HG03159 (cell line): ENCODE measurements at regions not wholly inside any gene's neighbourhood (a gene's known extent, or its start where the extent isn't known, plus 50 kb on each side); places are given as distances from the start of the nearest gene placed in this dataset.

Experiments
- ATAC-seq: cut with Tn5 transposase; IDR thresholded peaks from one replicate; pipeline ENCODE4 v1.9.1; 2021; ENCODE audit warnings: mild to moderate bottlenecking, moderate library complexity; ENCODE audit not compliant: unreplicated experiment

DNA sequence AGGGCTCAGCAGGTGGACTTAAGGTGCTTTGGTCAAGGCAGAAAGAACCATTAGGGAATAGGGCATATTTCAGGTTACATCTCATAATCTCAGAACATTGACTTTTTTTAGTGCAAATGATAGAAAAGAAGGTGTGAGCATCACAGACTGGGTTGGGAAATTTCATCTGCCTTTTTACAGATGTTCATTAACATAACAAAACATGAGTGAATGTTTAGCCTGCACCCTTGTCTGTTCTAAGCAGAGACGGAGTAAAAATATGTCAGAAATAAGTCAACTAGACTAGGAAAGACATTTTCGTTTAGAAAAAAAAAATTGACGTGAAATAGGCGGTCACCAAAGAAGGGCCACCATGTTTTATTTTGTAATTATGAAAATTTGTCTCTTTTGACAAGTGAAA is 127.5 kb upstream of the CDH13 start:
- no peak for ATAC-seq

DNA sequence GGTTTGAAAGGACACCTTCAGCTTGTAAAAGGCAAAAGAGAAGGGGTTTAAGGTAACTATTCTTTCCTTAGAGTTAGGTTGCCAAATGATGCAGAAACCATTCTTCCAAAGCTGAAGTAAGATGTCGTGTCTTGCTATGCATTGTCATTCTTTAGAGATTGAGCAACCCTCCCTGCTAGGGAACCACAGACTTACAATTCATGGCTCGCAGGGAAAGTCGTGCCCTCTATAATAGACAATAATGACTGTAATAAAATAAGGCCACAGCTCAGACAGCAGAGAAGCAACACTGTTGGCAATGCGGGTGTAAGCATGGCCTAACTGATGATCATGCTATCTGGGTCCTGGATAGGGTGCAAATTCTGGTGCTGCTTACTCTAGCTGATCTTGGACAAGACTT is 129.6 kb upstream of the CDH13 start:
- ATAC-seq = no peak

DNA sequence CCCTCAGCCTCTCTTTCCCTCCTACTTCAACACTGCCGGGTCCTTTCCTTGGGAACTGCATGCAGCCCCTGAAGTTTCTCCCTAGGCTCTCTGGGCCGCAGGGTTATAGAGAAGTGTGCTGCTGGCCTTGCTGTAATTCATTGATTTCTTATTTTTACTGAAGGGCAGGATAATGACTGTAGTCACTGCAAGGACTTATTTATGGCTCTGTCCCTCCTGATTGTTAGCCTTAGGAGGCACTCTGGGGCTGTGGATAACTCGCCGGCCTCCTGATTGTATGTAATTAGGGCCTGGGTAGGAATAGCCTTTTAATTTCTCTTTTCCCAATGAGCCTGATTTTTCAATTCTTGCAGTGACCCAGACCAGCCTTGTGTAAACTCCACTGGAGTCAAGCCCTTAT is 138.3 kb upstream of the CDH13 start:
- no peak for ATAC-seq

DNA sequence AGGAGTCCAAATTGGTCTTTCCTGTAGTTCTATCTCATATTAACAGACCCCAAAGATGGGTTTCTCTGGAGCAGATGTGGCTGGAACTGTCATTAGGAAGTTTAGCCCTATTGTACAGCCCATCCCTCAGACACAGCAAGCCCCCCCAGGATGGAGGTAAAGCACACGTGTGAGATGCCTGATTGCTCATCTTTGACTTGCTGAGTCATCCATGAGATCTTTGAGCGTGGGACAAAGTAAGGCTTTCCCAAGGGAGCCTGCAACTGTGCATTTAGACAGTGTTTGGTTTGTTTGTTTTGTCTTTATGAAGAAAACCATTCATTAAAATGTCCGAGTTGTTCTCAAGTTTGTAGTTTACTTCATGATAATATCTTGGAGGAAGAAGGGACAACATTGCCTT is 145.3 kb upstream of the CDH13 start:
- ATAC-seq = no peak

DNA sequence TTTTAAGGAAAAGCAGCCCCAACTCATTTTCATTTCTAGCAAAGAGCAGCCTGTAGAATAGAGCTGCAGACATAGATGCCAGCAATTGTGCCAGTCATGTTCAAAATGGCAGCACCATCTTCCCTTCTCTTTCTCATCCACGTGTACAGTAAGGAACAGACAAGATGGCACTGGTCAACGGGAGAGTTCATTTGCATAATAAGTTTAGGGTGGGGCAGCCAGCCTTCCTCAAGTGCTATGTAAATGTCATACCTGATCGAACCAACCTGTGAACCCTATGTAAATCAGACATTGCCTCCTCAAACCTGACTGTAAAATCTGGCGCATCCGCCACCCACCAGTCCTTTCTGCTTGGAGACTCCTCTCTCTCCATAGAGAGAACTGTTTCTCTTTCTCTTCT is 150.0 kb upstream of the CDH13 start:
- no peak for ATAC-seq

DNA sequence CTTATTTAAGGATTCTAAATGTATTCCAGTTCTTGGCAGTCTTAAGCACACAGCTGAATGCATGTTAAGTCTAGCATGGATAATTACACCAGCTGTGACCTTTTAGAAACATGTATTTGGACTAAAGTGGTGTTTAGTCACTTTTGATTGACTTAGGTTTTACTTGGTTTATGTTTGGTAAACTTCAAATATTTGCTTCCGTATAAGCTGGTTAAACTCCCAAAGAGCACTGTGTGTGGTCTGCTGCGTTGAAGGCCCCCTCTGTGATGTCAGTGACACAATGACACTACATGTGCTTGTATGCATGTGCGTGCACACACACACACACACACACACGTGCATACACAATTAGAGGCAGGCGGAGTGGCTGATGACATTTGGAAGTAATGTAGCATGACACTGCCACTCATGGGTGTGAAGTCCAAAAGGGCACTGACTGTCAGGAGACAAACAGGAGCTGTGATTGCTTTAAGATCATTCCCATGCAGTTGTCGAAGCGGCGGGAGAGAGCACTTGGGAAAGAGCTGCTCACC is 156.1 kb upstream of the CDH13 start:
- ATAC-seq = no peak

DNA sequence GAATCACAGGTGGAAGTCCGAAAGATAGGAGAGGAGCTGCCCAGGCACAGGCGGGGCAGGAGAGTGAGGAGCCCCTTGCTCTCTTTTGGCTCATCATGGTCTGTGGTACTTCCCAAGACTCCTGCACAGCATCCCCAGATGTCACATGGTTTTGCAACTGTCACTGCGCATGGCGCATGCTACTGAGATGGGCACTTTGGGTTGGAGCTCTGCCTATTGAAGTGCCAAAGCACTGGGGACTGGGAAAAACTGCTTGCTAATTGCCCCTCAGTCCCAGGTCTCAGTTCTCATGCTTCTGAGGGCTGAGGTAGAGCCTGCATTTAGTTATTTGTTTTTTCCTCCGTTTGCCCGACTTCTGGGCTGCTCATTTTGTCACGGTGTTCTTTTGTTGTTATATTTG is 156.8 kb upstream of the CDH13 start:
- ATAC-seq = no peak

DNA sequence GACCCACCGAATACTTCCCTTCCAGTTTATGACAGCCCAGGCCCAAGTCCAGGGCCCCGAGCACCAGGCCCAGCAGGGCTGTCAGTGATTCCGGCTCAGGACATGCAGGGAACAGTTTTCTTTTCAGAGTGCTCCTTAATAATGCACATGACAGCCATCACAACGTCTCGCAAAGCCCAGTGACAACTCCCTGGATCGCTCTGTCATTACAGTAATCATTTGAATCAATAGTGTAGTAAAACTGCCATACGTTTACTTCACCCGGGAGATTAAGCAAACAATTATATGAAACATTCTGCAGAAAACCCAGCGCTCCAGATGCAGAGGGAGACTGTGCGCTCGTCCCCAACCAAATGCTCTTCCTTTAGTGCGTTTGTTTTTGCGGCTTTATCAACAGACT is 162.6 kb upstream of the CDH13 start:
- ATAC-seq = no peak

DNA sequence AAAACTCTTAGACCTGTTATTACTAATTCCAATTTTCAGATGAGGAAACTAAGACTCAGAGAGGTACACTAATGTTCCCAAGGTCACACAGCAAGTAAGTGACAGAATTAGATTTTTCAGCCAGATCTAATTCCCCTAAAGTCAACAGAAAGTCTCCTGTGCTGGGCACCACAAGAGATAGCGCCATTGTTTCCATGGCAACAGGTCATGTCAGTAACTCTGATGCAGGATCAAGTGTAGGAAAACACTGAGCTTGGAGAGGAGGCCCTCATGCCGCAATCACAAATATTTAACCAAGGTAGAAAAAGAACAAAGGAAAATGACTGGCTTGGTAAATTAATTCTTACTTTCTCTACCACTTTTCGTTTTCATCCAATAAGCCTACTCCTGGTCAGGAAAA is 166.0 kb upstream of the CDH13 start:
- ATAC-seq = no peak

DNA sequence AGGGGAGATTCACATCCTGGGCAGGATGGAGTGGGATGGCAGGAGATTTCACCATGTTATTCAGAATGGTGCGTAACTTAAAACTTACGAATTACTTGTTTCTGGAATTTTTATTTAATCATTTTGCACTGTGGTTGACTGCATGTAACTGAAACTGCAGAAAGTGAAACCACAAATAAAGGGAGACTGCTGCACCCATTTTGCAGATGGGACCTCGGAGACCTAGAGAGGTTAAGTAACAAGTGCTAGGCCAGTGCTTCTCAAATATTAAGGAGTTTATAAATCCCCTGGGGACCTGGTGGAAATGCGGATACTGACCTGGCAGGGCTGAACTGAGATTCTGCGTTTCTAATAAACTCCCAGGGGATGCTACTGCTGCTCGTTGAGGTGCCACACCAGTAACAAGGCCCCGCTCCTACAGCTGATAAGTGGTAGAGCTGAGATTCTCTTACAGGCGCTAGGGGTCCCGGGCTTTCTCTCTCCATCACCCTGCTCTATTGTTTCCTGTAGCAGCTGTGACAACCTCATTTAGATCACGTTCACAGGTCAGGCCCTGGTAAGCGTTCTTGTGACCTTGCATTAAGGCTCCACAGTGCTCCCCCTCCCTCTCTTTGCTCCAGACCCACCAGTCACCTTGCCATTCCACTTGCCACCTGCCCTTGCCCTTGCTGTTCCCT is 167.1 kb upstream of the CDH13 start:
- no peak for ATAC-seq

DNA sequence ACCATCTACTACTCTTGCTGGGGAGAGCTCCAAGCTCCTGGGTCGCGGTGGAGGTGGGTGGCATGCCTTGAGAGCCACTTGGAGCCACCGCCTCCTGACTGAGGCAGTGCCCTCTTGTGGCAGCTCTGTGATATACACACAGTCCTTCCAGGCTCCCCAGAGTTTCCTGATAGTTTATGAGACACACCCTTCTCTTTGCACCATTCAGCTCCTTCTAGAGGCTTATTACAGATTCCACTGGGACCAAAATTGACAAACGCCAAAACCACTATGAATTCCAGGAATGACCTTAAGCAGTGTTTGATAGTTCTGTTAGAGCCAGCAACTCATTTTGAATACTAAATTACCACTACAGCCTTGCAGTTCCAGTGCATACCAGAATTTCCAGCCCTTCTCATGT is 170.1 kb upstream of the CDH13 start:
- ATAC-seq = peak; percentile 93

DNA sequence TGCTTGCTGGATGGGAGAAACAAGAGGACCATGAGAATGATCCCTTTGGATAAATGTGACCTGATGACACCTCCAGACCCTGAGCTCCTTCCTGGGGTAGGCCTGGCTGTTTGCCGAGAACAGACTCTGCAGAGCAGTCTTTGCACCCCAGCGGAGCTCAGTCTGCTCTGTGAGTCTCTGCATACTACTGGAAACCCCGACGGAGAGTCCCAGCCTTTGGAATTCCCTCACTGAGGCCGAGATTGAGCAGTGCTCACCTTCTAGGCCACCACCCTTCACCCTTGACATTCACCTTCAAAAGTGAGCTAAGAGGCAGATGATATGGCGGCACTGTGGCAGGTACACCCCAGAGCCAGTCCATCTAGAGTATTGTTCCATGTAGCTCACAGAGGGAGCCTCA is 172.2 kb upstream of the CDH13 start:
- ATAC-seq = no peak

DNA sequence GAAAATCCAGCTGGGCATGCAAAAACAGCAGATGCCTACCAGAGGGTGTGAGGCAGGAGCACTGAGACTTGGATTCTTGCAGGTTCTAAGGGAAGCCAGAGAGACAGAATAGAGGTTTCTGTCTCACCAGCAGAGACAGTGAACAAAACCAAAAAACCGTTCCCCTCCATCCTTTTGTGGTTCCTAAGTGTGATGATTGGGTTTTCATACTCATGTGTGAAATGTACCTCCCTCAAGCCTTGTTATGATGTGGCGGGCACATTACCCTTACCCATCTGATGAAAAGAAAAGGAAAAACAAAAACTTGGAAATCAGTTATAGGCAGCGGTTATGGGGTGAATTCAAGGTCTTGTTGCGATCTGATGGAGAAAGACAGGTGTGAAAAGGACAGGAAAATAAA is 172.6 kb upstream of the CDH13 start:
- ATAC-seq = no peak

DNA sequence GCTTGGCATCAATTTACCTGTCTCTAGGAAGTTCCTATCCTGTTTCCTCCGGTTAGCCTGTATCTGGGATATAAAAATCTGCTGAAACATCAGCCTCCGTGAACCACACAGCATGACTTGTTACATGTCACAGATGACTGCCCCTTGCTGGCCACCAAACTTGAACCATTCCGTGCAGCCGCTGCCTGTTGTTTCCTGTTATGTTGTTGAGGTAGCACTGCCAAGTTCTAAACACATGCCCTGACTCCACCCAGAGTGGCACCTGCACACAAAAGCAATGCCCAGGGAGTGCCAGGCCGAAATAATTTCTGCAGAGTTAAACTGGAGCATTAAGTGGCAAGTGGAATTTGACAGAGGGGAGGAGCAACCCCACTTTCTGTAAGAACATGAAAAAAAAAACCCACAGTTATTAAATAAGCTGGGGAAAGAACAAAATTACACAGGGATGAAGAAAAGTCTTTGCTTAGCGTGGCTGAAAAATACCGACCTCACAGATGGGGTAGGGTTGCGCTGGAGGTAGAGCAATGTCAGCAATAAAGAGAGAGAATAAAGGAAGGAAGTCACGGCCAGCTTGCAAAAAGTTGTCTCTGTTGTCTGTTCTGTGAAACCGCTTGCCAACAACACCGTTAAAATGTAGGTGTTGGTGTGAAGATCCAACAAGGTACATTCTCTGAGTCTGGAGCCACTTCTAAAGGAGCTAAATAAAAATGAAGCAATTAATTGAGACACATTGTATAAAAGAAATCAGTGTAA is 174.6 kb upstream of the CDH13 start:
- ATAC-seq = no peak

DNA sequence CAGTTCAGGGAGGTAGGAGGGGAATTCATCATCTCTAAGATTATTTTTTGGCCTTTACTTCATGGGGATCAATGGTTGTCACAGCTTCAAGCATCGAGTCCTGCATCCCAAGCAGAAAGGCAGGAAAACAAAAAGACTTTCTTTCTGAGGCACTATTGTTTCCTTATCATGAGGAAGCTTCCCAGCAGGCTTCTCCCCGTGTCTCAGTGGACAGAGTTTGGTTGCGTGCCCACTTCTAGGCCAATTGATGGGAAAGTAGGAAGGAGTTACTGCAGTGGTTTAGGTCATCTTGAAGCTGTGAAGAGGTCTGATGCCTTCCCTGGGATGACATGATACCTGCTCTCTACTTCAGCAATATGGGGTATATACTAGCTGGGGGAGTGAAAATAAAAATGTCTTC is 175.3 kb upstream of the CDH13 start:
- no peak for ATAC-seq

DNA sequence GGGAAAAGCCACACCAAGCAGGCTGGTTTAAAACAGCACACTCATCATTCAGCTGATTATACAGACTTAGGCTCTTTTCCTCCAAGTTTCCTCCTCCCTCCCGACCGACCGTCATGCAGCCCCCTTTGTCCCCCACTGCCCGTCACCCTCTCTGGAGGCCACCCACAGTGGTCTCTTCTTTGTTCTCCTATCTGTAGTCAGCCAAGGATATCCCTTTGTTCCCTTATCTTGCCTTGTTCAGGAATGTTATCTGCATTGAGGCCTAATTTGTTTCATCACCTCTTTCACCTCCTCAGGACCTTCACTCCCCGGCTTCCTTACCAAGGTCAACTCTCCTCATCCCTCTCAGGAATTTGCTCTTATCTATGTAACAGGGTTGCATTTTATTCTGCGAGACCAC is 186.4 kb upstream of the CDH13 start:
- ATAC-seq = no peak

DNA sequence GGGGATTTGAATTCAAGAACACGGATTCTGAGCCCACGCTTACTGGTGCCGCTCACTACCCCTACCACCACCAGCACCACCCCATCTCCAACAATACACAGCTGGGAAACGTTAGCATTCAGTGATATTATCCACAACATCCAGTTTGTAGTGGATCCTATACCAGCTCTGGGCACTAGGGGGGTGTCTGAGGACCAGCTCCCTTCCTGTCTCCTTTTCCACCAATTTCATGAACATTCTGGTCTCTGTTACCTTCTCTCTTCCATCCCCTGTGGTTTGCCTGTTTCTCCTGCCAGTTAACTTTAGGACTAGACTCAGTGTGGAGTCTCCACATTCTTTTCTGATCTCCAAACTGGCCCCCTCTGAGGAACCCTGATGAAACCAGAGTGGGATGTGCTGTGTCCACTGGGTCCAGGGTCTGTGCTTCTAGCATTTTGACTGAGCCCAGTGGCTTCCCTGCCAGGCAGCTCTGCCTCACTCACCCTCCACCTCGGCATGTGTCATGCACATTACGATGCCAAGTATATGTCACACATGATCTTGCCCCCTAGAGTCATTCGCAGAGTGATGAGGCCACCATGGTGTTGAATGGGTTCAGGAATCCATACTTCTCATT is 187.0 kb upstream of the CDH13 start:
- ATAC-seq = no peak

DNA sequence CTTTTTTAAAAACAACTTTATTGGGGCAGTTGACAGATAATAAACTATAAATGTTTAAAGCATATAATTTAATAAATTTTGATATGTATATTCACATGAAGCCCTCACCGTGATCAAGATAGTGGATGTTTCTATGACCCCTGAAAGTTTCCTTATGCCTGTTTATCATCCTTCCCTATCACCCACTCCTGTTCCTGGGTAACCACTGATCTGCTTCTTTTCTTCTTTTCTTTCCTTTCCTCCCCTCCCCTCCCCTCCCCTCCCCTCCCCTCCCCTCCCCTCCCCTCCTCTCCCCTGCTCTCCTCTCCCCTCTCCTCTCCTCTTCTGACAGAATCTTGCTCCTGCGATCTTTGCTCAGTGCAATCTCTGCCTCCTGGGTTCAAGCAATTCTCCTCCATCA is 193.7 kb upstream of the CDH13 start:
- no peak for ATAC-seq

DNA sequence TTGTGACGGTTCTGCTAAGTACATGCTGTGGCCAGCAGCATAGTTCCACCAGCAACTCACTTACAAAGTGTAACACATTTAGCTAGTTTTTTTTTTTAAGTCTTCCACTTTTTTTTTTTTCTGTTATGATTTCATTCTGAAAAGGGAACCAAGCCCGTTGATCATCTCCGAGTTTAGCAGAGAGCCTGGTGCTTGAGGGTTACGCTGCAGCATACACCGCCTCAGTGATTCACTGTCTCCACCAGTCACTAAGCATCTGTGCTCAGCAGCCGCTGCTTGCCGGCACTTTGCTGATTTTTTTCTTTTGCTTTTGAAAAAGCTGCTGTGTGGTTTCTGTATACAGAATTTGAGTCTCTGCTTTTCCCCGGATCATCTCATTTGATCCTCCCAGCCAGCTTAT is 194.5 kb upstream of the CDH13 start:
- ATAC-seq = no peak

DNA sequence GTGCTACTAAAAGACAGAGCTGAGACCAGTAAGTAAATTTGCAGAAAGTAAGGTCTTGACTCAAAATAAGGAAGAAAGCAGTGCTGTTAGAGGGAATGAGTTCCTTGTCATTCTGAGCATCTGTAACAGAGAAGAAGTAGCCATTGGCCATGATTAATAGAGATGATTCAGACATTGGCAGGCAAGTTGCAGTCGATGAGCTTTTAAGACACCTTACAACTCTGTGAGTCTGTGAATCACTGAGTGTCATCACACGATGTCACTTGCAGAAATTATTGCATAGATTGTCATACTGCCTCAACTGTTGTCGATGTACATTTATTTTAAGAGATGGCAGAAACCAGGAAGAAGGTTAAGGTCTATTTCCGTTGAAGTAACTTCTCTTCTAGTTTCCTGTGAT is 201.1 kb upstream of the CDH13 start:
- no peak for ATAC-seq

DNA sequence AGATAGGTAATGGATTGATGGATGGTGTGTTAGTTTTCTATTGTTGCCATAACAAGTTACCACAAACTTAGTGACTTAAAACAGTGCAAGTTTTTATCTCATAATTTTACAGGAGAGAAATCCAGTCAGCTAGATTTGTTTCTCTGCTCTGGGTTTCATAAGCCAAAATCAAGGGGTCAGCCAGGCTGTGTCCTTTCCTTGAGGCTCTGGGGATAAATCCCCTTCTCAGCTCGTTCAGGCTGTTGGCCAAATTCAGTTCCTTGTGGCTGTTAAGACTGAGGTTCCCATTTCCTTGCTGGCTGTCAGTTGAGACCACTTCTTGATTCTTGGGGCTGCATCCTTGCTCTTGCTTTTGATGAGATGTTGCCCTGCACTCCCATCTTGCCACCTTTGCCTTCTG is 204.9 kb upstream of the CDH13 start:
- no peak for ATAC-seq

DNA sequence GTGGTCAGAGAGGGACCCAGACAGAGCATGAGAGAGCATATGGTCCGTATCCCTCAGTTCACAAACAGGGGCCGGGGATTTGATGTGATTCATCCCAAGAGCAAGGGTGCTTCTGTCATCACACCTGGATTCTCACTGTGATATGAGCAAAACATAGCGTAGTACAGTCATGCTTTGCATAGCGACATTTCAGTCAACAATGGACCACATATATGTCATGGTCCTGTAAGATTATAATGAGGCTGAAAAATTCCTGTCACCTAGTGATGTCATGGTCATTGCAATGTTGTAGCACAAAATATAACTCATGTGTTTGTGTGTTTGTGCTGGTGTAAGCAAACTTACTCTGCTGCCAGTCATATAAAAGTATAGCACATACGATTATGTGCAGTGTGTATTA is 207.4 kb upstream of the CDH13 start:
- no peak for ATAC-seq
